ENCODE measurements at regions not wholly inside any gene's neighbourhood (a gene's known extent, or its start where the extent isn't known, plus 50 kb on each side); places are given as distances from the start of the nearest gene placed in this dataset.
"Not testable (repeated sequence)": the region's sequence is repeated elsewhere in the genome, so short reads cannot be mapped to it uniquely, and the experiment has no call there.

DNA sequence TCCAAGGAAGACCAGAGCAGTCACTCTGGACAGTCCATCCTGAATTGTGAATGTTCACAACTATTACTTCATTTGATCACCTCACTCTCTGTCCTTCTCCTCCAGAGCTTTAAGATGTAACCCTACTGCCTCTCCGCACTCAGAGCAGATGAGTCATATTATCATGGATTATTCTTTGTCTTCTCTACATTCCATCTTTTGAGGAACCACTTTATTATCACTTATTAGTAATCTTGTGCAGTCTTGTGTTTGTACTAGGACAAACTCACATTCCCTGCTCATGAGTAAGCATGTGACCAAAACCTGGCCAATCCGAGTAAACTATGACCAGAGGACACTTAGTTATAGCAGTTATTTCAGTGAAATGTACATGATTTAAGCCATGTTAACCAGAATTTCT, 401.5 kb upstream of the ADGRB3 start:
- DNase-seq = no peak

DNA sequence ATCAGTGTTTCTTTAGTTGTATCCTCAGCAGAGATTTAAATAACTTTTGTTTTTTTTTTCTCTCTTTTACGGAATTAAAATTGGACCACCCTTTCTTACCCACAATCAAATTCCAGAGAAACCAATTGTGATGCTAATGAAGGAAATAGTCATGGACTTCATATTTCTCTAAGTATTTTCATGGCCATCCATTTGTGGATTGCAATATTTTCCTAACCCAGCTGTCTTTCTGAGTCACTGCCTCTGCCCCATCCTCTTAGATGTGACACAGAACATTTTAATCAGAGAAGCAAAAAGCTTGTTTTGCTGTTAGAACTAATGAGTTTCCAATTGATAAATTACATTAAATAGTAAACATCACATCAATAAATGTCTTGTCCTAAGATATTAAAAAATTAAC, 405.5 kb upstream of the ADGRB3 start:
- DNase-seq = no peak

DNA sequence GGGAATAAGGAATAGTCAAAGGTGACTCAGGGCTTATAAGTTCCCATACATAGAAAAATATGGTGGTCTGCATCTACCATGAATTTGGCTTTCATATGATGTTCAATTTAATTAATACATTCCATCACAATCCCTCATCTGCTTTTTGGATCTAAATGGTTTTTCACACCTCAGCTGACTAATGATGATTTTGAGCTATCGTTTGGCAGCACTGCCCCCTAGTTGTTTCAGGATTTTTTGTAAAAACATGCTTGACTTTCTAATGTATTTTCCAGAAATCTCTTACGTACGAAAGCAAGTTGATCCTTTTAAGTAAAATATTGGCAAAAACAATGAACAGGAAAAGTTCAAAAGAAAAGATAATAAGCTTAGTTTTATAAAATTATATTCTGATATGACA, 408.6 kb upstream of the ADGRB3 start:
- peak; percentile 21 for DNase-seq

DNA sequence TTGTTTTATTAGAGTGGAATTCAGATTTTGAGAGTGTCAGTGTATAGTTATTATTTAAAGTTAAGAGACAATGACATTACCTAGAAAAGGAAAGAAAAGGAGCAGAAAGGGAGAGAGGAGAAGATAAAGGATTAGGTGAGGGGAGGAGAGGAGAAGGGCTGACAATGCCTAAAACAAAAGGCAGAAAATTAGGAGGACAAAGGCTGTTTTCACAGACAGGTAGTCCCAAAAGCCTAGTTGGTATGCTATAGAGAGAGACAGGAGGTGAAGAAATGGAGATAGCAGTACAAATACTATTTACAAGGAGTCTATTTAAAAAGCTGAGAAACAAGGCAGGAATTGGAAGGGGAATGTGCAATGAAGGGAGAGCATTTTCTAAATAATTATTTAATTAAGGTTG, 409.4 kb upstream of the ADGRB3 start:
- no peak for DNase-seq

DNA sequence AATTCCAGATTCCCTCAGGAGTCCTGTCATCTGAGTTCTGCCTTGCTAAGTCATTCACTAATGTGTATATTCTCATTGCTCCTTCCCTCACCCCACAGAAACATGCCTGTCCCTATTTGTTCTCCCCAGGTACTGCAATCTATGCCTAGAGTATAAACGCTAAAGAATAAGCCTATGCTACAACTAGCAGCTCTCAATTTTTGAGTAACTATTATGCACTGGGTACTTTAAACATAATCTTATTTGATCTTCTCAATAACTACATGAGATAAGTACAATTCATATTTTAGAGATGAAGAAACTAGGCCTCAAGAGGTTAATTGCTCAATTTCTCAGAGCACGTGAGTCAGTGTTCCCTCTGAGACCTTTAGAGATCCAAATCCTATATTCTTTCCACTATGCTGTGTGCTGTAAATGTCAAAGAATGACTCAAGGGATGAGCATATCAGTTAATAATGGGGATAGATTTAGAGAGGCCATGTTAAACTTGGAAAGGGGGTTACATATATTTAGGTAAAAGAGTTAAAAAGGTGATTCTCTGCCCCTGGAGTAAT, 423.8 kb upstream of the ADGRB3 start:
- no peak for DNase-seq

DNA sequence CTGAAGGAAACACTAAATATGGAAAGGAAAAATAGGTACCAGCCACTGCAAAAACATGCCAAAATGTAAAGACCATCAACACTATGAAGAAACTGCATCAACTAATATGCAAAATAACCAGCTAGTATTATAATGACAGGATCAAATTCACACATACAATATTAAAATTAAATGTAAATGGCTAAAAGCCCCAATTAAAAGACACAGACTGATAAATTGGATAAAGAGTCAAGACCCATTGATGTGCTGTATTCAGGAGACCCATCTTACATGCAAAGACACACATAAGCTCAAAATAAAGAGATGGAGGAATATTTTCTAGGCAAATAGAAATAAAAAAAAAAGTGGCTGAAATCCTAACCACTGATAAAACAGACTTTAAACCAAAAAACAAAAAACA, 427.5 kb upstream of the ADGRB3 start:
- not testable (repeated sequence) for DNase-seq

DNA sequence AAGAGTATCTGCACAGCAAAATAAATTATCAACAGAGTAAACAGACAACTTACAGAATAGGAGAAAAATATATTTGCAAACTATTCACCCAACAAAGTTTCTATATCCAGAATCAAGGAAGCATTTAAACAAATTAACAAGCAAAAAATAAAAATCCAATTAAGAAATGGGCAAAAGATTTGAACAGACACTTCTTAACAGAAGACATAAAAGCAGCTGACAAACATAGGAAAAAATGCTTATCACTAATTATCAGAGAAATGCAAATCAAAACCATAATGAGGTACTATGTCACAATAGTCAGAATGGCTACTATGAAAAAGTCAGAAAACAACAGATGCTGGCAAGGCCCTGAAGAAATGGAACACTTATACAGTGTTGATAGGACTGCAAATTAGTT, 434.2 kb upstream of the ADGRB3 start:
- DNase-seq = no peak

DNA sequence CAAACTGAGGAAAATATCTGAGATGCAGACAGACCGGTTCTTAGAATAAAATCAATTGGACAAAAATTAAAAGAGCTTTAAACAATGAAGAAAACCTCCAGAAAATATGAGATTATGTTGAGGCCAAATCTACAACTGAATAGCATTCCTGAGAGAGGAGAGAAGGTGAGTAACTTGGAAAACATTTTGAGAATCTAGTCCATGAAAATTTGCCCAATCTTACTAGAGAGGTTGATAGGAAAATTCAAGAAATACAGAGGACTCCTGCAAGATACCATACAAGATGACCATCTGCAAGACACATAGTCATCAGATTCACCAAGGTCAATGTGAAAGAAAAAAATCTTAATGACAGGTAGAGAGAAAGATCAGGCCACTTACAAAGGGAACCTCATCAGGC, 437.7 kb upstream of the ADGRB3 start:
- no peak for DNase-seq

DNA sequence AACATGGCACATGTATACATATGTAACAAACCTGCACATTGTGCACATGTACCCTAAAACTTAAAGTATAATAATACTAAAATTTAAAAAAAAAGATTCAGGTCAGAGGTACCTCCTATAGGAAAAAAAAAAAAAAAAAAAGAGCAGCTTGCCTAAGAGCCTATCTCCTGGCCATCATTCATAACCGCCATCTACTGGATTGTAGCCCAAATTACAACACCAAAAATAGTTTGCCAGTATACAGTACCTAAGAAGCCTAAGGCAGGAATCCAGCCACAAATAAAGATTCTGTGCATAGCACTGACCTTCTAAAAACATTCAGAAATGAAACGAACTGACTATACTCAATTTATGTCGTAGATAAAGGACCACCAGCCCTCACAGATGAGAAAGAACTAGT, 438.4 kb upstream of the ADGRB3 start:
- peak; percentile 35 for DNase-seq

DNA sequence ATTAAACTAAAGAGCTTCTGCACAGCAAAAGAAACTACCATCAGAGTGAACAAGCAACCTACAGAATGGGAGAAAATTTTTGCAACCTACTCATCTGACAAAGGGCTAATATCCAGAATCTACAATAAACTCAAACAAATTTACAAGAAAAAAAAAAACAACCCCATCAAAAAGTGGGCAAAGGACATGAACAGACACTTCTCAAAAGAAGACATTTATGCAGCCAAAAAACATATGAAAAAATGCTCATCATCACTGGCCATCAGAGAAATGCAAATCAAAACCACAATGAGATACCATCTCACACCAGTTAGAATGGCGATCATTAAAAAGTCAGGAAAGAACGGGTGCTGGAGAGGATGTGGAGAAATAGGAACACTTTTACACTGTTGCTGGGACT, 439.3 kb upstream of the ADGRB3 start:
- not testable (repeated sequence) for DNase-seq

DNA sequence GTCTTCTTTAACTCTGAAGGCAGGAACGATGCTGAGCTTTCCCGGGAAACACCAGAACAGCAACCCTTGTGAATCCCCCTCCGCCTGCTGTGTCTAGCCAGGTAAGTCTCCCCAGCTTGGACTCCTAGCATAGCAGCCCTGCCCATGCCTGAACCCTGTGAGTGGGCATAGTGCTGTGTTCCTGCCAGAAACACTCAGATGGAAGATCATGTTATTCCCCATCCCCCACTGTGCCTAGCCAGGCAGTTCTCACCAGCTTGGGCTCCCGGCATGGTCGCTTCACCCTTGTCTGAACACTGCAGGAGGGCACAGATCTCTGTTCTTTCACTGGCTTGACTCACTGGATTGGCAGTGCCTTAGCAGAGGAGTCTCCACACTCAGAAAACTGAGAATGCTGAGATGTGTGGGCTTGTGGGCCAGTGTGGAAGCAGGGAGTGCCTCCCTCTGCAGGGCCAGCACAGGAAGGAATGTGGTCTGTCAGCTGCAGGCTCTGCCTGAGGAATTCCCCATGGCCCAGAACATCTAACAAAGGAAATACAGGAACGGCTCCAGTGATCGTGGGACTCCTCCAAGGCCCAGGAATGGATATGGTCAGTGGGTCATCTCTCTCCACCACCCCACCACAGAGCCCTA, 440.1 kb upstream of the ADGRB3 start:
- no peak for DNase-seq

DNA sequence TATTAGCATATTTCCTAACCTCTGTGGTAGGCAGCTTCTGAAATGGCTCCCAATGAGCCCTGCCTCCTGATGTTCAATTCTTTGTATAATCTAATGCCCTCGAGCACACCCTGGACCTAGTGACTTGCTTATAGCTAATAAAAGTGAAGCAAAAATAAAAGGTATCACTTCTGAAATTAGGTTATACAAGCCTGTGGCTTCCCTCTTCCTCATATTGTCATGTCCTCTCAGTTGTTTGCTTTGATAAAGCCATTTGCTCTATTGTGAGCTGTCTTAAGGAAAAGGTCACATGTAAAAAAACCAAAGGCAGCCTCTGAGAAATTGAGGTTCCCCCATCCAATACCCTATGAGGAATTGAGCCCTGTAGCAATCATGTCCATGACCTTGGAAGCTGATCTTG, 442.1 kb upstream of the ADGRB3 start:
- DNase-seq = no peak

DNA sequence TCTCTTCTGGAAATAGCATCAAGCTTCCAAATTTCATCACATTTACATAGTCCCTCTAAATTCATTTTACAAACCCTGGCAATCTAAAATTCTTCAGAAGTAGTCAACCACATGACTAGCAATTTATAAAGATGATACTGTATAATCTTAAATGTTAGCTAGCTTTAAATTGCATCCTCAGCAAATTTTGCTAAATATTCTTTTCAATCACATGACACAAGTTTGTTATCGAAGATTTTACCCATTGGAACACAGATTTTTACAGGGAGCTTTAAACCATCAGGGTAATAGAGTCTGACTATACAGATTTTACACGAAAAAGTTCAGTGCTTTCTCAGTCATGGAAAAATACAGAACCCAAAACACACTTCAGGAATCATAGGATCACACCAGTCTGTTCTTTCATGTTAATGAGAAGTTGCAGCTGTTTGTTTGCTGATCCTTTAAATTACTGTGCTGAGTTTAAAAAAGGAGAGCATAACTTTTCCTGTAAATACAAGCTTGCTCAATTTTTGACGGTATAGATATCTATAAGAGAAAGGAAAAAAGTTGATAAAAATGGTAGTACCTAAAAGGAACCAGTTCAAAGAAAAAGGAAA, 445.8 kb upstream of the ADGRB3 start:
- no peak for DNase-seq

DNA sequence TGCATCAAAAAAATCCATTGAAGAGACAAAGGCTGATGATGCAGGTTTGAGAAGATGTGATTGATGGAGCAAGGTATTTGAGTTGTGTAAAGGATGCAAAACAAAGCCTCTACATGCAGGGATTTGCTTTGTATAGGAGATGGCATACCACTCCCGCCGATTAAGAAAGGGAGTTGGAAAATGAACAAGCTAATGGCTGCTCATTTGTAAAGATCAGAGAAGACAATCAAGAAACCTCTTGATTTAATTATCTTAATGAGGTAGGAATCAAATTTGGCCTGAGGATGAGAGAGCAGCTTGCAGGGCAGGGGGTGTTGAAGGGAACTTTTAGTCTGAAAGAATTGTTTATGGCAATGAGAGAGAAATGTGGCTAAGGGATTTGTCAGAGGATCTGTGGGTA, 448.2 kb upstream of the ADGRB3 start:
- DNase-seq = no peak

DNA sequence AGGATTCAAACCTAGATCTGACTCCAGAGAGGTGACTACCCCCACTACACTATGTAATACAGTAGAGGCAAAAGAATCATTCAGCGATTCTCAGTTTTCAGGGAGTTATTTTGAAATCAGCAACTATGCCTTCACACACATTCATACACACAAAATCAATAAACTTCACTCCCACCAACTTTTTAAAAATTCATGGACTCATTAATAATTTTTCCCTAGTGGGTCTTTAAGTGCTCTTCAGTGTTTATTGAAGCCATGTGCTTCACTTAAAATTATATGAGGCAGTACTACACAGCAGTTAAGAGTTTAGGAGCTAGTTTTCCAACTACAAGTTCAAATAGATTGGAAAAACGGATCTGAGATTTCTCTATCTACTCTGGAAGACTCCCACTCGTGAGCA, 452.7 kb upstream of the ADGRB3 start:
- no peak for DNase-seq

DNA sequence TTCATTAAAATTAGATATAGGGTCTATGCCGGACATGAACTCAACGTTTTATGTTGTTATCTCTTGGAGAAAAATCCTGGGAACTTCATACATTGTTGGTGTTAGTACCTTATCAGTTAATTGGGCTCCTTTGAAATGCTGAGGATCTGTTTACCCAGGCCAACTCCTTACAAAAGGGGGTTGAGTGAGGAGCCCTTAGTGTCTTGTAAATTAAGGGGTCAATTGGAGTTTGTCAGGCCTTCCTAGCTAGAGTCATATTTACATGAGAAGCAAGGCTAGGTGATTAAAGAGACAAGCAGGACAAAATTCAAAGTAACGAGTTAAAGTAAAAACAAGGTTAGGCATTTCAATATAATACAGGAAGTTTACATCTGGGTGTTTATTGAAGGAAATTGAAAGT, 454.1 kb upstream of the ADGRB3 start:
- DNase-seq = not testable (repeated sequence)

DNA sequence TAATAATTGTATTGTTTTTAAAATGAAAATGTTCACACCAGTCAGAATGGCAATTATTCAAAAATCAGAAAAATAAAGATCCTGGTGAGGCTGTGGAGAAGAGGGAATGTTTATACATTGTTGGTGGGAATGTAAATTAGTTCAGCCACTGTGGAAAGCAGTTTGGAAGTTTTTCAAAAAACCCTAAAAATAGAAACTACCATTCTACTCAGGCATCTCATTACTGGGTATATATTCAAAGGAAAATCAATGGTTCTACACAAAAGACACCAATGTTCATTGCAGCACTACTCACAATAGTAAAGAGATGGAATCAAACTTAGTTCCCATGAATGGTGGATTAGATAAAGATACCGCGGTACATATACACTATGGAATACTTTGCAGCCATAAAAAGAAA, 461.5 kb upstream of the ADGRB3 start:
- DNase-seq = no peak

DNA sequence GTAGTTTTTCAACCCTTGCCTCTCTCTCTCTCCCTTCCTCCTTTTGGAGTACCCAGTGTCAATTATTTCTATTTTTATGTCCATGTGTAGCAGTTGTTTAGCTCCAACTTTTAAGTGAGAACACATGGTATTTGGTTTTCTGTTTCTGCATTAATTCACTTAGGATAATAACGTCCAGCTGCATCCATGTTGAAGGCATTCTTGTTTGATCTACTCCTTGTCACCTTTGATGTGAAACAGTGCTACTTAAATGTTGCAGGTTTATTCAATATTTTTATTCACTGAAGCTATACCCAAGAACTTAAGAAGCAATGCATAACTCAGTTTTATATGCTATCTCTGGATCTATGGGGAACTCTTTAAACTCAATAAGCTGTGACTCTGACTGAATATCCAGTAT, 465.2 kb upstream of the ADGRB3 start:
- DNase-seq = no peak

DNA sequence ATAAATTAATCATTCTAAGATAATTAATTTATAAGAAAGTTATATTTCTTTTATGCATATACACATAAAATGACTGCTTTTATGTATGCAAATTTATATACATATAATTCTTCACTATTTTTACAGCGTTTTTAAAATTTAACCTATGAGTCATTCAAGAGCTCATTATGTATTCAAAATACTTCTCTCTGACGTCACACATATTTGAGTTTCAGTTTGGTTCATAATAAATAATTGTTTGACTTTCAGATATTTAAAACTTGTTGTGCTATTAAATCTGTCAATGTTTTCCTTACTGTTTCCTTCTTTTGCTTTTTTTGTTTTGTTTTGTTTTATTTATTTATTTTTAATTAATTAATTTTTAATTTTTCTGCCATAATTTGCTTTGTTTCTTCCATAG, 467.5 kb upstream of the ADGRB3 start:
- no peak for DNase-seq

DNA sequence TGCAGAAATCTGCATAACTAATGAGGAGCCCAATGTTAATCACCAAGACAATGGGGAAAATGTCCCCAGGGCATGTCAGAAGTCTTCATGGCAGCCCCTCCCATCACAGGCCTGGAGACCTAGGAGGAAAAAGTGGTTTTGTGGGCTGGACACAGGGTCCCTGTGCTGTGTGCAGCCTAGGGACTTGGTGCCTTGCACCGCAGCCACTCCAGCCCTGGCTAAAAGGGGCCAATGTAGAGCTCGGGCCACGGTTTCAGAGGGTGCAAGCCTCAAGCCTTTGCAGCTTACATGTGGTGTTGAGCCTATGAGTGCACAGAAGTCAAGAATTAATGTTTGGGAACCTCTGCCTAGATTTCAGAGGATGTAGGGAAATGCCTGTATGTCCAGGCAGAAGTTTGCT, 474.3 kb upstream of the ADGRB3 start:
- not testable (repeated sequence) for DNase-seq

DNA sequence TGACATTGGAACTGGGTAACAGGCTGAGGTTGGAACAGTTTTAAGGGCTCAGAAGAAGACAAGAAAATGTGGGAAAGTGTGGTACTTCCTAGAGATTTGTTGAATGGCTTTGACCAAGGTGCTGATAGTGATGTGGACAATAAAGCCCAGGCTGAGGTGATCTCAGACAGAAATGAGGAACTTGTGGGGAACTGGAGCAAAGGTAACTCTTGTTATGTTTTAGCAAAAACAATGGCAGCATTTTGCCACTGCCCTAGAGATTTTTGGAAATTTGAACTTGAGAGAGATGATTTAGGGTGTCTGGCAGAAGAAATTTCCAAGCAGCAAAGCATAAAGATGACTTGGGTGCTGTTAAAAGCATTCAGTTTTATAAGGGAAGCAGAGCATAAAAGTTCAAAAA, 474.7 kb upstream of the ADGRB3 start:
- DNase-seq = no peak

DNA sequence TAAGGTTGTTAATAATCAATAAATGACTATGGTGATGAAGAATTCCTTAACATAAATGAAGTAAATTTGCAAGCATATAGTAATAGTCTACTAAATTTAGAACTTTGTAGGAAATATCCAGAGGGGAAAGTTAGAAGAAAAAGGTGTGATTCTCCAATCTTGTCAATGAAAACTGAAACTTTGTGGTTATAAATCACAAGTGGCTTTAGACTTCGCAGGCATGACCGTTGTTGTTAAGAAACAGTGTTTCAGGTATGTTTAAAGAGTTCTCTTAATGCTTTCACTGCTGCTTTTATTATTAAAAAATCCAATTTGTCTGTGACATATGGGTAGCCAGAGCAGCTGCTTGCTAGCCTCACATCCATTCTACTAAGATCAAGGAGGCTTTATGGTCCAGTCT, 475.6 kb upstream of the ADGRB3 start:
- no peak for DNase-seq

DNA sequence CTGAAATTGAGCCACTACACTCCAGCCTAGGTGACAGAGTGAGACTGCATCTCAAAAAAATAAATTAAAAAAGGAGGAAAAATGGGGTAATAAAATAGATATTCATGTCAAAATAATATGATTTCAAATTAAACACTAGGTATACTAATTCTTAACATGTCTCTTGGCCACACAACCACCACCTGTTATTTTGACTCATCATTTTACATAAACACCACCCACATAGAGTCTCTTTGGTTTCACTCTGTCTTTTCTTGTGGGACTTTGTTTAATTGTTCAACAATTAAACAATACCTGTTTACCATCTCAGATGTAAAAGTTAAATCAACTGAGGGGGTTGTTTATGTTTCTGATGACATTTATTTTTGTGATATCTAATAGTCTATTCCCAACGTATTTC, 476.8 kb upstream of the ADGRB3 start:
- DNase-seq = no peak

DNA sequence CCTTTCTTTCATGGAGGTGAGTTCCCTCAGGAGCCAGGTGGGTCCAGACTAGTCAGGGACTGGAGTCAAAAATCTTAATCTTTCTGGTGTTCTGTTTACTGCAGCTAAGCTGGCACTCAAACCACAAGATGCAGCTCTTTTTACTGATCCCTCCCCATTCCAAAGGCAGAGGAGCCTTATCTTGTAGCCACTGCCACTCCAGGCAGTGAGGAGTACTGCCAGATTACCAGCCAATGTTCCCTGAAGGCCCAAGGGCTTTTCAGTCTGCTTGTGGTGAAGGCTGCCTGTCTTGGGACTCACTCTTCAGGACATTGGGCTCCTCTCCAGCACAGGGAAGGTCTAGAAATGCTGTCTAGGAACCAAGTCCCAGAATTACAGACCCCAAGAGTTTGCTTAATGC, 490.4 kb upstream of the ADGRB3 start:
- DNase-seq = no peak

DNA sequence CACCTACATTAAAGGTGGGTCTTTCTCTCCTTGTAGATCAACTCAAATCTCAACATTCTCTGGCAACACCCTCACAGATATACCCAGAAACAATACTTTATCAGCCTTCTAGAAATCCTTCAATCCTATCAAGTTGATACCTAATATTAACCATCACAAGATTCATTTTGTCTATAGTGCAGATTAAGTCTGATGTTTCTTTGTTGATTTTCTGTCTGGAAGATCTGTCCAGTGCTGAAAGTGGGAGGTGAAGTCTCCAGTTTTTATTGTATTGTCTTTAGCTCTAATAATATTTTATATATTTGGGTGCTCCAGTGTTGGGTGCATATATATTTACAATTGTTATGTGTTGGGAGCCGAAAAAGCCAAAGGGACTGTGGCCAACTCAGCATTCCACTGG, 493.9 kb upstream of the ADGRB3 start:
- no peak for DNase-seq
